GM19372 (cell line): ENCODE measurements at regions not wholly inside any gene's neighbourhood (a gene's known extent, or its start where the extent isn't known, plus 50 kb on each side); places are given as distances from the start of the nearest gene placed in this dataset.

ENCODE experiments used
- ATAC-seq: cut with Tn5 transposase; IDR thresholded peaks from one replicate; pipeline ENCODE4 v1.9.1; 2021; ENCODE audit warnings: mild to moderate bottlenecking, low read depth, moderate library complexity; ENCODE audit not compliant: unreplicated experiment

DNA sequence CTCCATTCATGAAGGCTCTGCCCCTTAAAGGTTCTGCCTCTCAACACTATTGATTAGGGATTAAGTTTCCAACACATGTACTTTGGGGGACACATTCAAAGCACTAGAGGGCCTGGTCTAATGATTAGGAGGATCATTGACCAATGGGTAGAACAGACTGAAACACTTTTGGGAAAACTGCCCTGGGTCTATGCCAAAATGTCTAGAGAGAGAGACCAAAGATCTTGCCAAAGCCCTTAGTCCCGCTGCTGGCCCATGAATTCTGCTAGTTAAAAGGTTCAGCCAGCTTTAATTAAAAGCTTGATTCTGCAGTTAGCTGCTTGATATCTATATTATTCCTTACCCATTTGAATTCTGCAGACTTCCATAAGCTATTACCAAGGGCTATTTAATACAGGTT is 613.2 kb downstream of the SLC4A3 start:
- ATAC-seq, result no peak

- ATAC-seq, result no peak
These were observed 614.0 kb downstream of the SLC4A3 start for GRCh38 chr2:220241423-220241822.

DNA sequence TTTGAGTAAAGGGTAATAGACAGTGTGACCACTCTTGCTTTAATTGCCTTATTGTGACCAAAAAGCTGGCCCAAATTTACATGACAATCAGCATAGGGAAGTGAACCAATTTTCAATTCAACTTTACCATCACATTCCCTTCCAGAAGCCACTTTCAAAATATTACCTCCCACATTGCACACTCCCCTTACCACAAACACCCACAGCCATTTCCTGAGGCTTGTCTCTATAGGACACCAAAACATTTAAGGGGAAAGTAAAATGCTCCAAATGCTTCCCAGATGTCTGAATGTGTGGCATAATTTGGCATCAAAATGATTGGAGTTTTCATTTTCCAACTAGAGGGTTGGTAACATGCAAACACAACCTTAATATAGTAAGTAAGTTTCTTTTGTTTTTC is 616.1 kb downstream of the SLC4A3 start:
- no peak for ATAC-seq

- no peak for ATAC-seq
These were observed 619.0 kb downstream of the SLC4A3 start for GRCh38 chr2:220246386-220246785.

GRCh38 chr2:220247588-220248350 is 620.3 kb downstream of the SLC4A3 start:
- no peak for ATAC-seq

- no peak for ATAC-seq
These were observed 632.2 kb downstream of the SLC4A3 start for GRCh38 chr2:220259662-220260061.

DNA sequence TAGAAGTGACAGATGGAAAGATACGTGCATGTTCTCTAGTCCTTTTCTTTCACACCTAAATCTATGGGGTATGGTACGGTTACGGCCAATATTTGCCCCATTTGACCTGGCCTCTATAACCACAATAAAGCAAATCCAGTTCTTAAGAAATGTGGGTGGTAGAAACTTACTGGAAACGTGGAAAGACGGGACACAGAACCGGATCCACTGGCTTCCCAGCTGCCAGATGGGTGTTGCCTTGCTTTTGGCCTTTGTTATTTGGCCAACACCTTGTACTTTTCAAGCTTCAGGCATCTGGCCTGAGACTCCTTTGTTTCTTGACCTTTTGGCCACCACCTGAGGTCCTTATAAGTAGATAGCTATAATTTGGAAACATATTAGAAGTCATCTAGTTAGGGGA is 635.9 kb downstream of the SLC4A3 start:
- no peak for ATAC-seq

GRCh38 chr2:220269367-220269766 is 641.9 kb downstream of the SLC4A3 start:
- no peak for ATAC-seq

DNA sequence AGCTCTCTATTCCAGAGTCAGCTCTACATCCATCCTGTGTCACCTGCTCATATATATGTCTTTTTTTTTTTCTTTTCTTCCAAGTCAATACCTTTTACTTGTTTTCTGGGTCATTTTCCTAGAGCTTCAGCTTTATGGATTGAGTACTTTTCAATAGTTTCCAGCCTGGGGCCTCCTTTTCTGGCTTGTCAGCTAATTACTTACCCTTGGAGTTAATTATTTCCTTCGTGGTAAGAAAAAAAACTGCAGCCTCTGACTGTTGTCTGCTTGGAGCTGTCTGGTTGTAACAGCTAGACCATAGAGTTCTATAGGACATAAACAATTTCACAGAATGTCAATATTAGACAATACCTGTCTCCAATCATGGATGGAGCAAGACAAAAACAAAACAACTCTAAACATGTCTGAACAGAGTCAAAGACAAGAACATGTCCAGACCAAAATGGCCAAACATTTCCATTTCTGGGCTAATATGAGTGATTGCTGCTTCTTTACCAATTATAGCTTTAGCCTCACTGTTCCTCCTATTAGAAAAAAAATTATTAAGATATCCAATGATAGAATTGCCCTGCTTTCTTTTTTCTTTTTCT is 643.1 kb downstream of the SLC4A3 start:
- ATAC-seq, result no peak

GRCh38 chr2:220272656-220273055 is 645.2 kb downstream of the SLC4A3 start:
- no peak for ATAC-seq

GRCh38 chr2:220273082-220273481 is 645.7 kb downstream of the SLC4A3 start:
- no peak for ATAC-seq

- no peak for ATAC-seq
These were observed 648.0 kb downstream of the SLC4A3 start for GRCh38 chr2:220275454-220275853.

DNA sequence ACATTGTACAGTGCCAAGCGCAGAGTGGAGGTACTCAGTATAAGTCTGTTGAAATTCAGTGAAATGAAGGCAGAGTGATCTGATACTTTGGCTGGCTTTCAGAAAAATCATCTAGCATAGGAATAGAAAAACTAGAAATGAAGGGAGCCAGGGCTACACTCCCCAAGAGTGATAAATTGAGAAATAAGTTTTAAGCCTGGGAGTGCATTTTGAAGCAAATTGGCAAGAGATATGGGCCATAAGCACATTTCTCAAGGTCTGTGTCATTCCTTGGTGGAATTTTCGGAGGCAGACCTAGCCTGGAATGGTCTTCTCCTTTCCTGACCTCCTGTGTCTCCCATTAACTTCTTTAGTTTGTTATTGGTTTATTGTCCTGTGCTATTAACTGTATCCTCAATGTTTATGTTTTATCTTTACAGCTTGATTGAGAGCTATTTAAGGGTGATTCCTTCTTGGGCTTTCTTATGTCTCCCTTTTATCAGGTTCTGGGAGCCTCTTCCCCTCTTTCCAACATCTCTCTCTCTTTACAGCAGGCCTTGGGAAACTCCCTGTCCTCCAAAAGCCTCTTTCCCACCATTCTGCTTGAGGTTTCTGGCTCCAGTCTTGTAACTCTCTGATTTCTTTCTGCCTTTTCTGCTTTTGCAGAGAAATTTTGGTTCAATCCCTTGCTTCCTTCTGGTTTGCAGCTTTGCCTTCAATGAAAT is 649.5 kb downstream of the SLC4A3 start:
- ATAC-seq, result no peak

DNA sequence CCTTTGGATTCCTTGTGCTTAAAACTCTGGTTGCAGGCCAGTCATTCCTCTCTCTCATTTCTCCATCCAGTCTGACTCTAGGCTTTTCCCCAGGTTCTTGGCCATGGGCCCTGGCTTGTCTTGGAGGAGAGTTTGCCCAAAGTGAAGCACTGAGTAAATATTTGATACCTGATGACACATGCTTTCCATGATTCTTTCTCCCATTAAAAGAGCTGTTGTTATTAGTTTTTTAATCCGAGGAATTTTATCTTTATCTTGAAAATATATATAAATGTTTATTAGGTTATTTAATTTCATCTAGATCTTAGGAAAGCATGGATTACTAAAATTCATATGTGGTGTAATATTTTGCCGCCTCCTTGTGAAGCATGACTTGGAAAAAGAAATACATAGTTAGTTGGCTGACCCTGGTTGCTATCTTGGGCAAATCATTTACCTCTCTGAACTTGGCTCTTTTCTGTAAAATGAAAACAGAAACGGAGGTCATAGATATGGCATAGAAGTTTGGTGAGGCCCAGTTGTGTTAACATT is 650.1 kb downstream of the SLC4A3 start:
- ATAC-seq, result no peak

GRCh38 chr2:220278022-220278421 is 650.6 kb downstream of the SLC4A3 start:
- ATAC-seq, result no peak

- ATAC-seq, result no peak
These were observed 651.9 kb downstream of the SLC4A3 start for GRCh38 chr2:220279372-220279771.

- no peak for ATAC-seq
These were observed 652.4 kb downstream of the SLC4A3 start for GRCh38 chr2:220279840-220280239.

DNA sequence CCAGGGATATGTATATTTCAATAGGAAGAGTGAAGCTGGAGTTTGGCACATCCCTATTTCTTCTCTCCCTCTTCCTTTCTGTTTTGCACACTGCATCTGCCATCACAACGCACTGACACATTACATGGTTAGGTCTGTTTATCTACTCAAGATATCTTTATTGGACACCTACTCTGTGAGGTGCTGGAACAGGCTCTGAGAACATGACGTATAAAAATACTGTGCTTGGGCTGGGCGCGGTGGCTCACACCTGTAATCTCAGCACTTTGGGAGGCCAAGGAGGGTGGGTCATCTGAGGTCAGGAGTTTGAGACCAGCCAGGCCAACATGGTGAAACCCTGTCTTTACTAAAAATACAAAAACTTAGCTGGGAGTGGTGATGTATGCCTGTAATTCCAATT is 653.3 kb downstream of the SLC4A3 start:
- no peak for ATAC-seq

GRCh38 chr2:220281771-220282170 is 654.3 kb downstream of the SLC4A3 start:
- no peak for ATAC-seq

DNA sequence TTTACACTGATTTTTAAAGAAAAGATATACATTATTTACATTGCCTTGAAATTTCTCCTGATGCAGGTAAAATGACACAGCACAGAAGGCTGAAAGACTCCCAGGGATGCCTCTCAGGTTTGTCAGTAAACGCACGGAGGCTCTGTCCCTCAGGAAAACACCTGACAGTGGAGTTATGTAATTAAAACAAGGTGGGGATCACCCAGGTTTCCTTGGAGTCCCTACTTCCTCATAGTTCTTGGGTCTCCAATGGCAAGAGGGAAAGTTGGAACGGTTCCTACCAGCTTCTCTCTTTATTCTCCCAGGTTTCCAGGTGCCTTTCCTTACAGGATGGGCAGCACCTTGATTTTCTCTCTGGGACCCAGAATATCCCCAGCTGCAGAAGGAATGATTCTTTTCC is 654.8 kb downstream of the SLC4A3 start:
- ATAC-seq, result no peak

DNA sequence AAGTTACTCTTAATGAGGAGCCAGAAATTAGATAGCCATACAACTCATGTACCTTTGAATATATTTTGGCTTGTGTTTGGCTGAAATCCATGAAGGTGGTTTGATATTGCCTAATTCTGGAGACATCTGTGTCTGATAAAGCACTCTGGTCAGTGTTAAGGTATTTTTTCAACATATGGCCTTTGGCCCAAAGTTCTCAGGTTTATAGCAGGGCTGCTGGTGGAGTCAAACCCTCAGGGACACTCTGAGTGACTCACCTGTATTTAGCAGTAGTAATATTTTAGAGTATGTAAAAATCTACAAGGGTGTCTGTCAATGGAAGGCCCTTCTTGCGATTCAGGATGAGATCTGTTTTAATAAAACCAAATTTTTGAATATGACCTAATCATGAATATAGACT is 666.5 kb downstream of the SLC4A3 start:
- ATAC-seq, result no peak

GRCh38 chr2:220296174-220296573 is 668.7 kb downstream of the SLC4A3 start:
- no peak for ATAC-seq
